Retinal pigment epithelial cell (primary cell): ENCODE measurements at regions not wholly inside any gene's neighbourhood (a gene's known extent, or its start where the extent isn't known, plus 50 kb on each side); places are given as distances from the start of the nearest gene placed in this dataset.

ENCODE experiments used
- DNase-seq: peaks from one replicate; pipeline ENCODE4 v3.0.0-alpha.2; 2010; ENCODE audit warnings: low read depth
- H3K4me3 ChIP-seq: 2 replicates; pipeline ENCODE4 v1.5.1; 2011; ENCODE audit warnings: mild to moderate bottlenecking, low read length, control low read depth, moderate library complexity
- TF ChIP-seq, protein P1 (sequence below): conservative IDR thresholded peaks from 2 replicates; pipeline ENCODE4 v1.5.1; 2011; ENCODE audit warnings: low read depth, low read length, control low read depth, inconsistent platforms

DNA sequence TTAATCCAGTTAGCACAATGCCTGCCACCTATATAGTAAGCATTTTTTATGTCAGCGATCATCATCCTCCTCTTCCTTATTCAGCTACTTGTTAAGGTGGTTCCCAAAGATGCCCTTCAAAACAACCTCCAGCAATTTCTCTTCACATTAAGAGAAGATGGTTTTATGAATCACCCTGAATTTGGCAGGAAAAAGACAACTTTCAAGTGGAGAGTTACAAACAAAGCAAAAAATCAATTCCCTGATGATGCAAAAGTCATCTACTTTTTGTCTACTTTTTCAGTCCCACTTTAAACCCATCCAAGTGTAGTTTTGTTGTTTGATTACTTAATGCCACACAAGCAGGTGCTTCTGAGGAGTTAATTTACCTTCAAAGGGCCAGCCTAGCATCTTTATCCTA is 139.1 kb upstream of the SERP2 start:
- no peak for DNase-seq
- H3K4me3 ChIP-seq, result no peak overlapping the region
- TF ChIP-seq, protein P1, sequence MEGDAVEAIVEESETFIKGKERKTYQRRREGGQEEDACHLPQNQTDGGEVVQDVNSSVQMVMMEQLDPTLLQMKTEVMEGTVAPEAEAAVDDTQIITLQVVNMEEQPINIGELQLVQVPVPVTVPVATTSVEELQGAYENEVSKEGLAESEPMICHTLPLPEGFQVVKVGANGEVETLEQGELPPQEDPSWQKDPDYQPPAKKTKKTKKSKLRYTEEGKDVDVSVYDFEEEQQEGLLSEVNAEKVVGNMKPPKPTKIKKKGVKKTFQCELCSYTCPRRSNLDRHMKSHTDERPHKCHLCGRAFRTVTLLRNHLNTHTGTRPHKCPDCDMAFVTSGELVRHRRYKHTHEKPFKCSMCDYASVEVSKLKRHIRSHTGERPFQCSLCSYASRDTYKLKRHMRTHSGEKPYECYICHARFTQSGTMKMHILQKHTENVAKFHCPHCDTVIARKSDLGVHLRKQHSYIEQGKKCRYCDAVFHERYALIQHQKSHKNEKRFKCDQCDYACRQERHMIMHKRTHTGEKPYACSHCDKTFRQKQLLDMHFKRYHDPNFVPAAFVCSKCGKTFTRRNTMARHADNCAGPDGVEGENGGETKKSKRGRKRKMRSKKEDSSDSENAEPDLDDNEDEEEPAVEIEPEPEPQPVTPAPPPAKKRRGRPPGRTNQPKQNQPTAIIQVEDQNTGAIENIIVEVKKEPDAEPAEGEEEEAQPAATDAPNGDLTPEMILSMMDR, result no peak

- TF ChIP-seq, protein P1, result no peak
- no peak overlapping the region for H3K4me3 ChIP-seq
- DNase-seq, result no peak
Measured at GRCh38 chr13:44236370-44236769, 137.3 kb upstream of the SERP2 start.

DNA sequence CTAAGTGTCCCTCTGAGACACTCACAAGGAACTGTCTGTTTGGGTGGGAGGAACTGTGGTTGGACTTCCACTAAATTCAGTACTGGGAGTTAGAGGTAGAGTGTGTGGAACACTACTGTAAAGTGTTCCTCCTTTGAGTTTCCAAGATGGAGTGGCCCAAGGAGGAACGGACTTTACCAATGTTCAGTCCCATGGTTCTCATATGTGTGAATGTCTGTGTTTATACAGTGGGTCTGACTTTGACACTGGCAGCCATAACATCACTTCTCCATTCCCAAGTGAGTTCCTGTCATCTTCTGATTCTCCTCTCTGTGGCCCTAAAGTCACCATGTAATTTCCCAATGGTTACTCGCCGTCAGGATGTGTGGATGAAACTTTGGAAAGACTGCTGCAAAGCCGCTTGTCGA is 136.8 kb upstream of the SERP2 start:
- TF ChIP-seq, protein P1, result no peak
- no peak for DNase-seq

GRCh38 chr13:44237276-44237767 is 136.3 kb upstream of the SERP2 start:
- no peak overlapping the region for H3K4me3 ChIP-seq
- TF ChIP-seq, protein P1, result no peak
- no peak for DNase-seq

More for the DNA sequence above, 136.8 kb upstream of the SERP2 start:
- no peak overlapping the region for H3K4me3 ChIP-seq

DNA sequence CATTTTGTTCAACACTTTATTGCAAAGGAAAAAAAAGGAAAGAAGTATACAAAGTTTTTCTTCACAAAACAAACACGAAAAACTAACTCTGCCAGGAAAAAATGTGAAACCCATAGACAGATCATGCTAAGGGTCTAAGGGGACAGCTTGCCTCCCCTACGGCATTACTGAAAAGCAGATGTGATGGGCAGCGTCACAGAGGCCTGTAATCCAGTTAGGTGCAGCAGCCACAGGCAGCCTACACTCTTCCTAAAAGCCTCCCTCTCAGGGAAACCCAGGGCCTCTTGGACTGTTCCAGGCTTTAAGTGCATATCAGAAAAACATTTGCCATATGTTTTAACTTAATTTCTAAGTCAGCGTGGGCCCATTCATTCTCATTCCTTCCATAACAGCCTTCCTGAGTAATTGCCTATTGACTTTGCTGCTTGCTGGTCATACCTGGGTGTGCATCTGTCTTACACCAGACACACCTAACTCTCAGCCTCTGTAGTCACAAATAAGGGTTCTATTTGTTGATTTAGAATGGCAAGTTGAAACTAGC is 135.7 kb upstream of the SERP2 start:
- TF ChIP-seq, protein P1, result no peak
- H3K4me3 ChIP-seq, result no peak overlapping the region
- DNase-seq, result no peak

GRCh38 chr13:44240611-44241145 is 132.9 kb upstream of the SERP2 start:
- no peak for DNase-seq
- TF ChIP-seq, protein P1, result no peak
- no peak overlapping the region for H3K4me3 ChIP-seq

DNA sequence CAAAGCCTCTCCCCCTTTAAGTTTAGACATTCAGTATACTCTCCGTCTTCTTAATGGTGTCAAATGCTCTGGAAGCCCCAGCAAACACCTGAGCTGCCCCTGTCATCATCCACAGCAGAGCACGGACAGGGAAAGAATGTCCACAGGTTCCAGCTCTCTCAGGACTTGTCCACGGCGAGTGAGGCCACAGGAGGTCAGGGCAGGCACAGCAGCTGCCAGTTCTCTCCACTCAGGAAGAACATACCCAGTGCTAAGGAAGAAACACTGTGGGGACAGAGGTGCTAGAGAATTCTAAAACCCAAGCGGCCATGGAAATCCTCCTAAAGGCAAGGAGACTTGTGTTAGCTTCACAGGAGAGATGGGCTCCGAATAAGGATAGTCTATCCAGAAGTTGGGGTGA is 132.0 kb upstream of the SERP2 start:
- no peak overlapping the region for H3K4me3 ChIP-seq
- TF ChIP-seq, protein P1, result no peak
- DNase-seq, result no peak
